ENCODE measurements at regions not wholly inside any gene's neighbourhood (a gene's known extent, or its start where the extent isn't known, plus 50 kb on each side); places are given as distances from the start of the nearest gene placed in this dataset.

DNA sequence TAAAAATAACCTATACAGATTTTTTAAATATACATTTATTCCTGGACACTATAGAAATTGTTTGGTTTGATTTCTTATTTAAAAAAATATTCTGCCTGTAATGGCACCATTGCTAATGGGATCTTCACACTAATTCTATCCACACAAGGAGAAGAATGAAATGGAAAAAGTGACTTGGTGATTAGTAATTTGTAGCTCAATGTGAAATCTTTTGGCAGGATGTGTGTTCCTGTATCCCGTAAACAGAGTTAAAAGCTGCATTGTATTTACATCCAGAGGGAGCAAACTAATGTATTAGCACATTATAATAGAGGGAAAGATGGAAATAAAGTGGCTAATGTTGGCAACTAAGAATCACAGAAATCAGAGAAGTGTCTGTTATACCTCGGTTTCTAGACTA lies 1455.3 kb upstream of the FLRT2 start:
- Mint-ChIP-seq H3K27ac (no peak overlapping the region), H3K4me1 (no peaks in the 10 kb centered on the region), H3K36me3 (no peaks in the 10 kb centered on the region), H3K9me3 (no peaks in the 10 kb centered on the region), H3K27me3 (ENCODE audit: low read depth in 2 of 2) (peaks cover 0 to 8% of the 10 kb centered on the region in 2 donors), H3K4me3 (no peak overlapping the region)
- Histone ChIP-seq H3K4me1 (ENCODE audit: control insufficient read depth, insufficient read depth, low read length) (no peaks in the 10 kb centered on the region), H3K9me3 (ENCODE audit: control insufficient read depth, insufficient read depth, low read length) (no peaks in the 10 kb centered on the region), H3K4me3 (ENCODE audit: low read length) (no peak overlapping the region), H3K27me3 (ENCODE audit: control insufficient read depth, insufficient read depth, low read length) (no peaks in the 10 kb centered on the region), H3K27ac (ENCODE audit: low read length) (no peak overlapping the region), H3K36me3 (ENCODE audit: control insufficient read depth, insufficient read depth, low read length) (no peaks in the 10 kb centered on the region)
- no peak for DNase-seq
- 100% methylated on average over 1 of the region's 2 CpGs for WGBS (ENCODE audit: insufficient coverage)
- no peak for ATAC-seq
- TF ChIP-seq, protein P1, sequence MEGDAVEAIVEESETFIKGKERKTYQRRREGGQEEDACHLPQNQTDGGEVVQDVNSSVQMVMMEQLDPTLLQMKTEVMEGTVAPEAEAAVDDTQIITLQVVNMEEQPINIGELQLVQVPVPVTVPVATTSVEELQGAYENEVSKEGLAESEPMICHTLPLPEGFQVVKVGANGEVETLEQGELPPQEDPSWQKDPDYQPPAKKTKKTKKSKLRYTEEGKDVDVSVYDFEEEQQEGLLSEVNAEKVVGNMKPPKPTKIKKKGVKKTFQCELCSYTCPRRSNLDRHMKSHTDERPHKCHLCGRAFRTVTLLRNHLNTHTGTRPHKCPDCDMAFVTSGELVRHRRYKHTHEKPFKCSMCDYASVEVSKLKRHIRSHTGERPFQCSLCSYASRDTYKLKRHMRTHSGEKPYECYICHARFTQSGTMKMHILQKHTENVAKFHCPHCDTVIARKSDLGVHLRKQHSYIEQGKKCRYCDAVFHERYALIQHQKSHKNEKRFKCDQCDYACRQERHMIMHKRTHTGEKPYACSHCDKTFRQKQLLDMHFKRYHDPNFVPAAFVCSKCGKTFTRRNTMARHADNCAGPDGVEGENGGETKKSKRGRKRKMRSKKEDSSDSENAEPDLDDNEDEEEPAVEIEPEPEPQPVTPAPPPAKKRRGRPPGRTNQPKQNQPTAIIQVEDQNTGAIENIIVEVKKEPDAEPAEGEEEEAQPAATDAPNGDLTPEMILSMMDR (IDR thresholded peaks at IDR 0.05) = no peak
- intact Hi-C loops (cut with micrococcal nuclease) = no loop called here

GRCh38 chr14:84080944-84081343 lies 1449.0 kb upstream of the FLRT2 start:
- H3K36me3 ChIP-seq (ENCODE audit: control insufficient read depth, insufficient read depth, low read length) = no peaks in the 10 kb centered on the region
- Mint-ChIP-seq H3K4me3 (no peak overlapping the region), H3K27ac (no peak overlapping the region), H3K27me3 (ENCODE audit: low read depth in 2 of 2) (no peaks in the 10 kb centered on the region), H3K9me3 (peaks cover 0 to 1% of the 10 kb centered on the region in 2 donors), H3K36me3 (no peaks in the 10 kb centered on the region), H3K4me1 (no peaks in the 10 kb centered on the region)
- no peak for ATAC-seq
- DNase-seq = no peak
- H3K27me3 ChIP-seq (ENCODE audit: control insufficient read depth, insufficient read depth, low read length) = no peaks in the 10 kb centered on the region
- H3K4me1 ChIP-seq (ENCODE audit: control insufficient read depth, insufficient read depth, low read length) = no peaks in the 10 kb centered on the region
- H3K27ac ChIP-seq (ENCODE audit: low read length) = no peak overlapping the region
- 86% methylated on average over 1 of the region's 1 CpG for WGBS (ENCODE audit: insufficient coverage)
- intact Hi-C loops (cut with micrococcal nuclease) = no loop called here
- no peaks in the 10 kb centered on the region for H3K9me3 ChIP-seq (ENCODE audit: control insufficient read depth, insufficient read depth, low read length)
- TF ChIP-seq, protein P1 (IDR thresholded peaks at IDR 0.05) = no peak
- no peak overlapping the region for H3K4me3 ChIP-seq (ENCODE audit: low read length)

DNA sequence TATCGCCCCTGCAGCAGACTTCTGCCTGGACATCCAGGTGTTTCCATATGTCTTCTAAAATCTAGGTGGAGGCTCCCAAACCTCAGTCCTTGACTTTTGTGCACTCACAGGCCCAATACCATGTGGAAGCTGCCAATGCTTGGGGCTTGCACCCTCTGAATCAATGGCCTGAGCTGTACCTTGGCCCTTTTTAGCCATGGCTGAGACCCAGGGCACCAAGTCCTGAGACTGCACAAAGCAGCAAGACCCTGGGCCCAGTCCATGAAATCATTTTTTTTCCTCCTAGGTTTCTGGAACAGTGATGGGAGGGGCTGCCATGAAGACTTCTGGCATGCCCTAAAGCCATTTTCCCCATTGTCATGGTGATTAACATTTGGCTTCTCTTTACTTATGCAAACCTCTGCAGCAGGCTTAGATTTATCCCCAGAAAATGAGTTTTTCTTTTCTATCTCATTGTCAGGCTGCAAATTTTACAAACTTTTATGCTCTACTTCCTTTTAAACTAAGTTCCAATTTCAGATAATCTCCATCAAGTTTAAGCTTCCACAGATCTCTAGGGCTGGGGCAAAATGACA lies 1445.8 kb upstream of the FLRT2 start:
- Histone ChIP-seq H3K9me3 (ENCODE audit: control insufficient read depth, insufficient read depth, low read length) (no peaks in the 10 kb centered on the region), H3K27me3 (ENCODE audit: control insufficient read depth, insufficient read depth, low read length) (no peaks in the 10 kb centered on the region), H3K4me1 (ENCODE audit: control insufficient read depth, insufficient read depth, low read length) (no peaks in the 10 kb centered on the region), H3K4me3 (ENCODE audit: low read length) (no peak overlapping the region), H3K36me3 (ENCODE audit: control insufficient read depth, insufficient read depth, low read length) (no peaks in the 10 kb centered on the region), H3K27ac (ENCODE audit: low read length) (no peak overlapping the region)
- intact Hi-C loops (cut with micrococcal nuclease) = no loop called here
- Mint-ChIP-seq H3K9me3 (peaks cover 0 to 2% of the 10 kb centered on the region in 2 donors), H3K27ac (no peak overlapping the region), H3K27me3 (ENCODE audit: low read depth in 2 of 2) (no peaks in the 10 kb centered on the region), H3K4me3 (no peak overlapping the region), H3K36me3 (no peaks in the 10 kb centered on the region), H3K4me1 (no peaks in the 10 kb centered on the region)
- TF ChIP-seq, protein P1 (IDR thresholded peaks at IDR 0.05) = no peak
- ATAC-seq = no peak
- no peak for DNase-seq
- 100% methylated on average over 1 of the region's 1 CpG for WGBS (ENCODE audit: insufficient coverage)

DNA sequence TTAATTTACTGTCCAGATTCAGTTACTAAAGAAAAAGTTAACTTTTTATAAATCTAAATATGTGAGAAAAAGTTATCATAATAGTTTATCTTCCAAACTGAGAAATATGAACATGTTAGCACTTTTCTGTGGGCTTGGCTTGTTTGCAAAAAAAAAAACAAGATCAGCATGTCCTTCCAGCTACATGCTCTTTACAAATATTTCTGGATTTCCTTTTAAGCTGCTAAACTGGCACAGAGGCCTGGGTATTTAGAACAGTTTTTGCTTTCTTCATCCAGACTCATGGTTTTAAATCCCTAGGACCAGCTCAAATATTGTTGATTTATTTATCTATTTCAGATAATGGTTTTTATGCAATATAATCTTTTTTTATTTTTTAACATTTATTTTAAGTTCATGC lies 1444.5 kb upstream of the FLRT2 start:
- intact Hi-C loops (cut with micrococcal nuclease) = no loop called here
- TF ChIP-seq, protein P1 (IDR thresholded peaks at IDR 0.05) = no peak
- DNase-seq (no peak), ATAC-seq (no peak)
- Mint-ChIP-seq H3K27ac (no peak overlapping the region), H3K9me3 (peaks cover 0 to 2% of the 10 kb centered on the region in 2 donors), H3K4me3 (no peak overlapping the region), H3K4me1 (no peaks in the 10 kb centered on the region), H3K36me3 (no peaks in the 10 kb centered on the region), H3K27me3 (ENCODE audit: low read depth in 2 of 2) (no peaks in the 10 kb centered on the region)
- Histone ChIP-seq H3K27ac (ENCODE audit: low read length) (no peak overlapping the region), H3K4me3 (ENCODE audit: low read length) (no peak overlapping the region), H3K9me3 (ENCODE audit: control insufficient read depth, insufficient read depth, low read length) (no peaks in the 10 kb centered on the region), H3K27me3 (ENCODE audit: control insufficient read depth, insufficient read depth, low read length) (no peaks in the 10 kb centered on the region), H3K36me3 (ENCODE audit: control insufficient read depth, insufficient read depth, low read length) (no peaks in the 10 kb centered on the region), H3K4me1 (ENCODE audit: control insufficient read depth, insufficient read depth, low read length) (no peaks in the 10 kb centered on the region)

All from natural killer cell (primary cell).